OCI-LY1 (cell line): ENCODE measurements at regions not wholly inside any gene's neighbourhood (a gene's known extent, or its start where the extent isn't known, plus 50 kb on each side); places are given as distances from the start of the nearest gene placed in this dataset.

Source experiments
- EZH2 ChIP-seq: fragments of 200-600 bp; sonication (generic), shearing (Covaris generic); IDR thresholded peaks from 2 replicates; pipeline ENCODE4 v1.8.0; 2017; ENCODE audit warnings: borderline replicate concordance, mixed run types, mild to moderate bottlenecking, antibody characterized with exemption, low read length, moderate library complexity, mixed read lengths
- TF ChIP-seq, protein P1 (sequence below): fragments of 200-600 bp; sonication (generic), shearing (Covaris generic); IDR thresholded peaks from 2 replicates; pipeline ENCODE4 v1.5.1; 2017; ENCODE audit warnings: mild to moderate bottlenecking, antibody characterized with exemption, low read length, moderate library complexity, mixed read lengths

DNA sequence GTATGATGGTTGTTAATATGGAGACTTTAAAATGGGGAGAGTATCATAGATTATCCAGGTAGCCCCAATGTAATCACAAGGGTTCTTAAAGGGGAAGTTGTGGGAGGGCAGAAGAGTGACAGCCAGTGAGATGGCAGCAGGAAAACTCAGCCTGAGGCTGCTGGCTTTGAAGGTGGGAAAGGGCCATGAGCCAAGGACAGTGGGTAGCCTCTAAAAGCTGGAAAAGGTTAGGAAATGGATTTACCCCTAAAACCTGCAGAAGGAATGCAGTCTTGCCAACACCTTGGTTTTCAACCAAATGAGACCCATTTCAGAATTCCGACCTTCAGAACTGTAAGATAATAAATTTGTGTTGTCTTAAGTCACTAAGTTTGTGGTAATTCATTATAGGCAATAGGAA lies 68.8 kb upstream of the BLTP1 start:
- TF ChIP-seq, protein P1, sequence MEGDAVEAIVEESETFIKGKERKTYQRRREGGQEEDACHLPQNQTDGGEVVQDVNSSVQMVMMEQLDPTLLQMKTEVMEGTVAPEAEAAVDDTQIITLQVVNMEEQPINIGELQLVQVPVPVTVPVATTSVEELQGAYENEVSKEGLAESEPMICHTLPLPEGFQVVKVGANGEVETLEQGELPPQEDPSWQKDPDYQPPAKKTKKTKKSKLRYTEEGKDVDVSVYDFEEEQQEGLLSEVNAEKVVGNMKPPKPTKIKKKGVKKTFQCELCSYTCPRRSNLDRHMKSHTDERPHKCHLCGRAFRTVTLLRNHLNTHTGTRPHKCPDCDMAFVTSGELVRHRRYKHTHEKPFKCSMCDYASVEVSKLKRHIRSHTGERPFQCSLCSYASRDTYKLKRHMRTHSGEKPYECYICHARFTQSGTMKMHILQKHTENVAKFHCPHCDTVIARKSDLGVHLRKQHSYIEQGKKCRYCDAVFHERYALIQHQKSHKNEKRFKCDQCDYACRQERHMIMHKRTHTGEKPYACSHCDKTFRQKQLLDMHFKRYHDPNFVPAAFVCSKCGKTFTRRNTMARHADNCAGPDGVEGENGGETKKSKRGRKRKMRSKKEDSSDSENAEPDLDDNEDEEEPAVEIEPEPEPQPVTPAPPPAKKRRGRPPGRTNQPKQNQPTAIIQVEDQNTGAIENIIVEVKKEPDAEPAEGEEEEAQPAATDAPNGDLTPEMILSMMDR, result no peak
- no peak for TF ChIP-seq EZH2
